ENCODE measurements at regions not wholly inside any gene's neighbourhood (a gene's known extent, or its start where the extent isn't known, plus 50 kb on each side); places are given as distances from the start of the nearest gene placed in this dataset.

- no peak for TF ChIP-seq CTCF (IDR thresholded peaks at IDR 0.05; ENCODE audit: low read depth, low read length, missing control alignments)
- no peak for DNase-seq
- in situ Hi-C loops (cut with HindIII; ENCODE audit: low pct_ligation_motif_present, low sequenced_read_pairs) = no loop called here
- Histone ChIP-seq H3K27ac (no peak overlapping the region), H3K36me3 (replicated peaks) (no peaks in the 10 kb centered on the region), H3K4me3 (ENCODE audit: low read depth, low read length) (no peak overlapping the region), H3K27me3 (replicated peaks) (no peaks in the 10 kb centered on the region)
Observed at GRCh38 chr16:11401161-11402050, 56.1 kb downstream of the RMI2 start.

- in situ Hi-C loops (cut with HindIII; ENCODE audit: low pct_ligation_motif_present, low sequenced_read_pairs) = no loop called here
- no peak for TF ChIP-seq CTCF (IDR thresholded peaks at IDR 0.05; ENCODE audit: low read depth, low read length, missing control alignments)
- H3K27ac ChIP-seq = no peak overlapping the region
- H3K36me3 ChIP-seq (replicated peaks) = no peaks in the 10 kb centered on the region
- H3K4me3 ChIP-seq (ENCODE audit: low read depth, low read length) = no peak overlapping the region
- no peak for DNase-seq
- no peaks in the 10 kb centered on the region for H3K27me3 ChIP-seq (replicated peaks)
Observed at GRCh38 chr16:11402051-11402744, 56.9 kb downstream of the RMI2 start.

- Histone ChIP-seq H3K27ac (no peak overlapping the region), H3K36me3 (replicated peaks) (no peaks in the 10 kb centered on the region), H3K4me3 (ENCODE audit: low read depth, low read length) (no peak overlapping the region), H3K27me3 (replicated peaks) (no peaks in the 10 kb centered on the region)
- no peak for TF ChIP-seq CTCF (IDR thresholded peaks at IDR 0.05; ENCODE audit: low read depth, low read length, missing control alignments)
- in situ Hi-C loops (cut with HindIII; ENCODE audit: low pct_ligation_motif_present, low sequenced_read_pairs) = no loop called here
- DNase-seq = no peak
Observed at GRCh38 chr16:11402745-11403533, 57.7 kb downstream of the RMI2 start.

- H3K36me3 ChIP-seq (replicated peaks) = no peaks in the 10 kb centered on the region
- TF ChIP-seq CTCF (IDR thresholded peaks at IDR 0.05; ENCODE audit: low read depth, low read length, missing control alignments) = no peak
- H3K27me3 ChIP-seq (replicated peaks) = no peaks in the 10 kb centered on the region
- H3K27ac ChIP-seq = no peak overlapping the region
- no peak for DNase-seq
- in situ Hi-C loops (cut with HindIII; ENCODE audit: low pct_ligation_motif_present, low sequenced_read_pairs) = no loop called here
- H3K4me3 ChIP-seq (ENCODE audit: low read depth, low read length) = no peak overlapping the region
Observed at GRCh38 chr16:11403534-11403795, 58.2 kb downstream of the RMI2 start.

- no peaks in the 10 kb centered on the region for H3K27me3 ChIP-seq (replicated peaks)
- TF ChIP-seq CTCF (IDR thresholded peaks at IDR 0.05; ENCODE audit: low read depth, low read length, missing control alignments) = no peak
- no peak for DNase-seq
- in situ Hi-C loops (cut with HindIII; ENCODE audit: low pct_ligation_motif_present, low sequenced_read_pairs) = no loop called here
- no peak overlapping the region for H3K27ac ChIP-seq
- no peak overlapping the region for H3K4me3 ChIP-seq (ENCODE audit: low read depth, low read length)
- H3K36me3 ChIP-seq (replicated peaks) = no peaks in the 10 kb centered on the region
Observed at GRCh38 chr16:11403920-11404319, 58.7 kb downstream of the RMI2 start.

Measured in brain microvascular endothelial cell (primary cell).